ENCODE measurements at regions not wholly inside any gene's neighbourhood (a gene's known extent, or its start where the extent isn't known, plus 50 kb on each side); places are given as distances from the start of the nearest gene placed in this dataset.

- TF ChIP-seq, protein P1, sequence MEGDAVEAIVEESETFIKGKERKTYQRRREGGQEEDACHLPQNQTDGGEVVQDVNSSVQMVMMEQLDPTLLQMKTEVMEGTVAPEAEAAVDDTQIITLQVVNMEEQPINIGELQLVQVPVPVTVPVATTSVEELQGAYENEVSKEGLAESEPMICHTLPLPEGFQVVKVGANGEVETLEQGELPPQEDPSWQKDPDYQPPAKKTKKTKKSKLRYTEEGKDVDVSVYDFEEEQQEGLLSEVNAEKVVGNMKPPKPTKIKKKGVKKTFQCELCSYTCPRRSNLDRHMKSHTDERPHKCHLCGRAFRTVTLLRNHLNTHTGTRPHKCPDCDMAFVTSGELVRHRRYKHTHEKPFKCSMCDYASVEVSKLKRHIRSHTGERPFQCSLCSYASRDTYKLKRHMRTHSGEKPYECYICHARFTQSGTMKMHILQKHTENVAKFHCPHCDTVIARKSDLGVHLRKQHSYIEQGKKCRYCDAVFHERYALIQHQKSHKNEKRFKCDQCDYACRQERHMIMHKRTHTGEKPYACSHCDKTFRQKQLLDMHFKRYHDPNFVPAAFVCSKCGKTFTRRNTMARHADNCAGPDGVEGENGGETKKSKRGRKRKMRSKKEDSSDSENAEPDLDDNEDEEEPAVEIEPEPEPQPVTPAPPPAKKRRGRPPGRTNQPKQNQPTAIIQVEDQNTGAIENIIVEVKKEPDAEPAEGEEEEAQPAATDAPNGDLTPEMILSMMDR (IDR thresholded peaks at IDR 0.05; ENCODE audit: insufficient read depth, low read depth, low read length): no peak
- no peak for TF ChIP-seq EZH2 (IDR thresholded peaks at IDR 0.05; ENCODE audit: insufficient read depth, low read length)
Measured at GRCh38 chr2:200761266-200761665, 50.4 kb upstream of the BZW1 start.

Data from astrocyte (in vitro differentiated cells and primary cell).